Ascending aorta (tissue), 2 donors: ENCODE measurements at regions not wholly inside any gene's neighbourhood (a gene's known extent, or its start where the extent isn't known, plus 50 kb on each side); places are given as distances from the start of the nearest gene placed in this dataset.

Source experiments
- DNase-seq, 2 donors: peaks; one replicate each; pipeline ENCODE4 v3.0.0-alpha.2; 2019; ENCODE audit warnings: low spot score in 2 of 2
- H3K27ac ChIP-seq, 2 donors: fragments of 200-600 bp; sonication (generic); one replicate each; pipeline ENCODE4 v1.5.1; 2016 to 2017; ENCODE audit warnings: mild to moderate bottlenecking in 1 of 2
- H3K27me3 ChIP-seq: fragments of 200-600 bp; sonication (generic); one replicate; pipeline ENCODE4 v1.5.1; 2017
- H3K36me3 ChIP-seq, 2 donors: fragments of 200-600 bp; sonication (generic); one replicate each; pipeline ENCODE4 v1.5.1; 2016
- H3K4me1 ChIP-seq, 2 donors: fragments of 200-600 bp; sonication (generic); one replicate each; pipeline ENCODE4 v1.5.1; 2016 to 2017; ENCODE audit warnings: mild to moderate bottlenecking in 1 of 2
- H3K4me3 ChIP-seq, 2 donors: fragments of 200-600 bp; sonication (generic); one replicate each; pipeline ENCODE4 v1.5.1; 2016 to 2017; ENCODE audit warnings: mild to moderate bottlenecking in 1 of 2
- H3K9me3 ChIP-seq, 2 donors: fragments of 200-600 bp; sonication (generic); one replicate each; pipeline ENCODE4 v1.5.1; 2016
- intact Hi-C: fragments of 100-400 bp; cut with DNase I; formaldehyde crosslinking; loops from one replicate; pipeline ENCODE4 v1.15.1; 2023
- TF ChIP-seq, protein P1 (sequence below), 3 experiments: fragments of 200-600 bp in 2 of 3; fragments of 450-650 bp in 1 of 3; sonication (generic) in 2 of 3; IDR thresholded peaks; one replicate each; pipeline ENCODE4 v1.5.1; 2016 to 2019; ENCODE audit warnings: antibody characterized with exemption in 3 of 3, mild to moderate bottlenecking in 1 of 3, moderate library complexity in 1 of 3

GRCh38 chr9:107706701-107707427 lies 217.3 kb upstream of the KLF4 start:
- no peak for DNase-seq
- TF ChIP-seq, protein P1, sequence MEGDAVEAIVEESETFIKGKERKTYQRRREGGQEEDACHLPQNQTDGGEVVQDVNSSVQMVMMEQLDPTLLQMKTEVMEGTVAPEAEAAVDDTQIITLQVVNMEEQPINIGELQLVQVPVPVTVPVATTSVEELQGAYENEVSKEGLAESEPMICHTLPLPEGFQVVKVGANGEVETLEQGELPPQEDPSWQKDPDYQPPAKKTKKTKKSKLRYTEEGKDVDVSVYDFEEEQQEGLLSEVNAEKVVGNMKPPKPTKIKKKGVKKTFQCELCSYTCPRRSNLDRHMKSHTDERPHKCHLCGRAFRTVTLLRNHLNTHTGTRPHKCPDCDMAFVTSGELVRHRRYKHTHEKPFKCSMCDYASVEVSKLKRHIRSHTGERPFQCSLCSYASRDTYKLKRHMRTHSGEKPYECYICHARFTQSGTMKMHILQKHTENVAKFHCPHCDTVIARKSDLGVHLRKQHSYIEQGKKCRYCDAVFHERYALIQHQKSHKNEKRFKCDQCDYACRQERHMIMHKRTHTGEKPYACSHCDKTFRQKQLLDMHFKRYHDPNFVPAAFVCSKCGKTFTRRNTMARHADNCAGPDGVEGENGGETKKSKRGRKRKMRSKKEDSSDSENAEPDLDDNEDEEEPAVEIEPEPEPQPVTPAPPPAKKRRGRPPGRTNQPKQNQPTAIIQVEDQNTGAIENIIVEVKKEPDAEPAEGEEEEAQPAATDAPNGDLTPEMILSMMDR (IDR thresholded peaks at IDR 0.05), result no peak
- Histone ChIP-seq H3K27ac (no peak overlapping the region), H3K27me3 (no peaks in the 10 kb centered on the region), H3K36me3 (no peaks in the 10 kb centered on the region), H3K4me3 (no peak overlapping the region), H3K9me3 (no peaks in the 10 kb centered on the region), H3K4me1 (peaks cover 0 to 3% of the 10 kb centered on the region in 2 donors)
- intact Hi-C loops, result no loop called here

GRCh38 chr9:107705521-107705920 lies 216.0 kb upstream of the KLF4 start:
- Histone ChIP-seq H3K4me3 (no peak overlapping the region), H3K9me3 (no peaks in the 10 kb centered on the region), H3K4me1 (no peaks in the 10 kb centered on the region), H3K27me3 (no peaks in the 10 kb centered on the region), H3K36me3 (no peaks in the 10 kb centered on the region), H3K27ac (no peak overlapping the region)
- TF ChIP-seq, protein P1 (IDR thresholded peaks at IDR 0.05), result no peak
- no peak for DNase-seq
- intact Hi-C loops, result no loop called here

DNA sequence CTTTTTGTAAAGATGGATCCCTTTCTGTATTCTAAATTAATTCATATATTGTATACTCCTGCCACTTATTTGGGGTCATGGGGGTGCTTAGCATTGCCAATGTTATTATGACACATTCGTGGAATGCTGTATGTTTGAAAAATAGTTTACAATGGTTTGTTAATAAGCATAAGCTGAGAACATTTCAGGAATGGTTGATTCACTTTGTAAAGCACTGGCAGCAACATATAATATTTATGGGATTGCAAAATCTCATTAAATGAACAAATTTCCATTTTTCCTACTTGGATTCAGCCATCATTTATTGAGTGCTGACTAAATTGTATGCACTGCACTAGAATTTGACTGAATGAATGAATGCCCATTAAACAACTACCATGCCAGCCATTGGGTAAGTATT lies 215.2 kb upstream of the KLF4 start:
- TF ChIP-seq, protein P1 (IDR thresholded peaks at IDR 0.05), result no peak
- no peaks in the 10 kb centered on the region for H3K27me3 ChIP-seq
- H3K36me3 ChIP-seq, result no peaks in the 10 kb centered on the region
- DNase-seq, result no peak
- H3K4me3 ChIP-seq, result no peak overlapping the region
- no peaks in the 10 kb centered on the region for H3K9me3 ChIP-seq
- no peaks in the 10 kb centered on the region for H3K4me1 ChIP-seq
- intact Hi-C loops, result no loop called here
- H3K27ac ChIP-seq, result no peak overlapping the region

DNA sequence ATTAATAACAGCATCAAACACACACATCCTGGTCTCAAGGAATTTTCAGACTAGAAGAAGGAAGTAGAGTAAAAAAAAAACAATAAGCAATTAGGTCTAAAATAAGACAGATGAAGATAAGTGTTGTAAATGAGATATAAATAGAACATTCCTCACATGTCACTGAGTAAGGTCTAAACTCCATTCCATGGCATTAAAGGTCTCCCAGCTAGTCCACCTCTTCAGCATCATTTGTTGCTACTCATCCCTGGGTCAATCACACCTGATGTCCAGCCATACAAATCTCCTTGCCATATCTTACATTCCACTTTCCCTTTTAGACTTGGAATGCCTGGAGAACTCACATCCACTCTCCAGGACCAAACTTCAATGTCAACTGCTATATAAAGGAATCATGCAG lies 214.1 kb upstream of the KLF4 start:
- Histone ChIP-seq H3K4me1 (no peaks in the 10 kb centered on the region), H3K36me3 (no peaks in the 10 kb centered on the region), H3K4me3 (no peak overlapping the region), H3K9me3 (no peaks in the 10 kb centered on the region), H3K27ac (no peak overlapping the region), H3K27me3 (no peaks in the 10 kb centered on the region)
- intact Hi-C loops, result no loop called here
- no peak for DNase-seq
- TF ChIP-seq, protein P1 (IDR thresholded peaks at IDR 0.05), result no peak

DNA sequence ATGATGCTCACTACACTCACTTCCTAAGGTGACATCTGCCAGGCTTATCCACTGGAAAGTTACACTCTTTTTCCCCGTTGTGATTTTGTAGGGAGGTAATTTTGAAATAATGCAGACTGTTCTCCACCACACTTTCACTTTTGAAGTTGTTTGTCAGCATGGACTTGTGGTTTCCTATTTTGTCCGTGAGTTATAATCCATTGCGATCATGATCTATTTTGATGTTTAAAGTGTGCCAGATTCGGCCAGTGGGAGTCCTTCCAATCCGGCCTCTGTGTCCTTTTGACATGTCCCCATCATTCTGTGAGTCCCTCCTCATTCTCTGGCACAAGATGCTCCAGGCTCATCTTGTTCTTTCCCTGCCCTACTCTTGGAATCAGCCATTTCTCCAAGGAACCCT lies 211.3 kb upstream of the KLF4 start:
- H3K4me1 ChIP-seq, result no peaks in the 10 kb centered on the region
- intact Hi-C loops, result no loop called here
- H3K9me3 ChIP-seq, result no peaks in the 10 kb centered on the region
- no peak overlapping the region for H3K4me3 ChIP-seq
- H3K36me3 ChIP-seq, result no peaks in the 10 kb centered on the region
- no peak for DNase-seq
- no peak overlapping the region for H3K27ac ChIP-seq
- H3K27me3 ChIP-seq, result no peaks in the 10 kb centered on the region
- TF ChIP-seq, protein P1 (IDR thresholded peaks at IDR 0.05), result no peak

GRCh38 chr9:107699231-107699630 lies 209.7 kb upstream of the KLF4 start:
- Histone ChIP-seq H3K4me3 (no peak overlapping the region), H3K27ac (no peak overlapping the region), H3K27me3 (no peaks in the 10 kb centered on the region), H3K36me3 (no peaks in the 10 kb centered on the region), H3K4me1 (no peaks in the 10 kb centered on the region), H3K9me3 (no peaks in the 10 kb centered on the region)
- DNase-seq, result no peak
- intact Hi-C loops, result no loop called here
- TF ChIP-seq, protein P1 (IDR thresholded peaks at IDR 0.05), result no peak
